Activated T-cell treated with anti-CD3 and anti-CD28 coated beads, Interleukin-2, amount 50 U/mL, for 1 hour (primary cell): ENCODE measurements at regions not wholly inside any gene's neighbourhood (a gene's known extent, or its start where the extent isn't known, plus 50 kb on each side); places are given as distances from the start of the nearest gene placed in this dataset.

Experiments
- DNase-seq: peaks from one replicate; pipeline ENCODE4 v3.0.0-alpha.2; 2020

DNA sequence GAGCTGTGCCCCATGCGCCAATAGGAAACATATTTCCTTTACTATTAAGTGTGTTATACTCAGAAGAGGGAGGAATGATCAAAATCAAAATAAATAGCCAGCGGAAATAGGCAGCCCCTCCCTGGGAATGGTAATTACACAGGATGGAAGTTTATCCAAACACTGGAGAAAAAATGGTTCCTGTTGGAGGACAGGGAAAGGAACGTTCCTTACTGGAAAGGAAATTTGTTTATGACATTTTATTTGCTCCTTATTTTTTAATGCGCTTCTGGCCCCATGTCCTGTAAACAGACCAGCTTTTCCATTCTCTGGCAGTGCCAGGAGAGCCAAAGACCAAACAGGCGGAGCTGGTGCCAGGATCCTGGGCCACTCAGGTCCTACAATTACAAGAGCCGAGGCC, 273.7 kb downstream of the SOX9 start:
- DNase-seq, result no peak

DNA sequence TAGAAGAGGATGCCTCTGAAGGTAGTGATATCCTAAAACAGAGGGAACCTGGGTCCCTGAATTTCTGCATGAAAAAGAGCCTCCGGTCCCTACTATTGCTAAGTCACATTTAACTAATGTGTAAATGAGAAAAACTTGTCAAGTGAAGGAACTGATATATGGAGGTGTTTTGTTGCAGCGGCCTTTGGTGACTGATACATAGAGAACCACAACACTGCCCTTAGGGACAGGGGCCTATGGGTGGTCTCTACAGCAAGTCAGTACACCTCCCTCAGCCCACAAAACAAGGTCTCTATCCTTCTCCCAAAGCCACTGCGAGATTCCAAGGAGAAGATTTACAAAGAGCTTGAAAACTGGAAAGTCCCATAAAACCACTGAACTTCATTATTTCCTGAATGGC, 275.3 kb downstream of the SOX9 start:
- no peak for DNase-seq

DNA sequence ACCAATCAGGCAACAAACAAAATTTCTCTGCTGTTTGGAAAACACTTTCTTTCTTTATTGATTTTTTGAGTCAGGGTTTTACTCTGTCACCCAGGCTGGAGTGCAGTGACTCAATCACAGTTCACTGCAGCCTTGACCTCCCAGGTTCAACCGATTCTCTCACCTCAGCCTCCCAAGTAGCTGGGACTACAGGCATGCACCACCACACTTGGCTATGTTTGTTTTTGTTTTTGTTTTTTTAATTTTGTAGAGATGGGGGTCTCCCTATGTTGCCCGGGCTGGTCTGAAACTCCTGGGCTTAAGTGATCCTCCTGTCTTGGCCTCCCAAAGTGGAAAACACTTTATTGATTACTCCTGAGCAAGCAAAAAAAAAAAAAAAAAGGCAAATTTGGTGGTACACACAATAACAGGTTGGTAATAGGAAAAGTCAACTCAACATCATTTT, 276.4 kb downstream of the SOX9 start:
- DNase-seq, result no peak

DNA sequence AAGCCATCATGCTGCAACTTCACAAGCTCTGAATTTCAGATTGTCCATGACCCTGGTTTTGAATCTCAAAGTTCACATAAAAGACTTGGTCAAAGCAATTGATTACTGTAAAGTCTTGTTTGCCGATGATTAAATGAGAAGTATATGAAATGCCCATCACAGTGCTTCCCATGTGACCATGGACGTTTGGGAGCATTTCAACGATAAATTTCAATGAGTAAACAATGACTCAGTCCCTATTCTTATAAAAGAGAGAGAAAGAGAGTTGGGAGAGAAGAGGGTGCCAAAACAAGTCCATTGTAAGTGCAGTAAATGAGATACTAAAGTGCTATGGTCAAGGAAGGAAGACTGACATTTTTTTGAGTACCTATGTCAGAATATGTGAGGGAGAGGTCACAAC, 276.9 kb downstream of the SOX9 start:
- DNase-seq, result no peak

DNA sequence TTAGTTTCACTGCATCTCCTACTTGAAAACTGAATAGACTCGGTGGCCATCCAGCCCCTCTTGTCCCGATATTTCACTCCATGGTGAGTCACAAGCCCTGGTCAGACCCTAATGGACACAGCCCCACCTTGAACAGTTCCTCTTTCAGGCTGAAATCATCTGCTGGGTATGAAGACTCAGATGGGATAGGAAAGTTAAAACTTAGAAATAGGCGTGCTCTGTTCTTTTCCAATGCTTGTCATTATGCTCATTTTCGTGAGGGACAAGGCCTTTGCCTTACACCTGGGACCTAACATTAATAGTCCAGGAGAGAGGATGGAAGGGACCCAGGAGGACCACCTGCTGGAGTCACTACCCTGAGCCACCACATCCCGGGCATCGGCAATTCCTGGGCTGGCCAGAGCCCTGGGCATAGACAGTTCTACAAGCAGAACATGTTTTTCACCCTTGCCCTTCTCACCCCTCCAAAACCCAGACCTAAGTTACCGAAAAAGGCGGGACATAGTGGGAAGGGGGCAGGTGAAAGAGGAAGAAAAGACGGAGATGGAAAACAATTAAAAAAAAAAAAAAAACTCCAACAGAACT, 278.3 kb downstream of the SOX9 start:
- DNase-seq, result no peak

DNA sequence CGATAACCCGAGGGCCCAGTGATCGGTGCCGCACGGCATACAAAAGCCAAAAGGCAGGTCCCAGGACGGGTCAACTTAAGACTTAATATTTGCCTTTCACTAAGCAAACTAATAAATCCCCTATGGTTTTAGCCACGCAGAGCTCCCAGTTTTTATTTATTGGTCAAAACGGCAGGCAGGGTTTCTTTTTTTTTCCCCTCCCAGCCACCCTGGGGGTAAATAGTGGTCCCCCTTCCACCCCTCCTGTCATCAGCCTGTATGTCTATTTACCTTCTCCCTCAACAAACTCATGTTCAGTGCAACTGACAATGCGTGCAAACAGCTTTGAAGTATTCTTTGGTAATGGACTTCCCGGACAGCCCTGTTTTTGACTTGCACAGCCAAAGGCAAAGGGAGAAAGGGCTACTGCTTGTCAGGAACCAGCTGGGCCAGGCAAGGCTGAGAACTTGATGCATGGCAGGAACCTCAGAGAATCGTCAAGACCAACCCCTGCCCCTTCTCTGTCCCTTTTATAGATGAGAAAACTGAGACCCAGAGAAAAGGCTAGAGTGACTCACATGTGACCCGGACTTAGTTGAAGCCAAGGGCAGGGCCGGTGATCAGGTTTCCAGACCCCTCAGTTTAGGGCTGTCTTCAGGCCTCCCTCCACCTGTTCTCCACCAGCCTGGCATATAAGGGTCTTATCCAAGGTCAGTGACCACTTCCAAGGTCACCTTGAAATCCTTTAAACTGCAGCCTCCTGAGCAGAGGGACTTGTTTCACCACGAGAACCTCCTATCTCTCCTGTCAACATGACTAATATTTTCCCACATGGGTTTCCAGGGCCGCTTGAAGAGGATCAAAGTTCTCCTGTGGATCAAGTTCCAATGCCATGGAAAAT, 279.0 kb downstream of the SOX9 start:
- no peak for DNase-seq

DNA sequence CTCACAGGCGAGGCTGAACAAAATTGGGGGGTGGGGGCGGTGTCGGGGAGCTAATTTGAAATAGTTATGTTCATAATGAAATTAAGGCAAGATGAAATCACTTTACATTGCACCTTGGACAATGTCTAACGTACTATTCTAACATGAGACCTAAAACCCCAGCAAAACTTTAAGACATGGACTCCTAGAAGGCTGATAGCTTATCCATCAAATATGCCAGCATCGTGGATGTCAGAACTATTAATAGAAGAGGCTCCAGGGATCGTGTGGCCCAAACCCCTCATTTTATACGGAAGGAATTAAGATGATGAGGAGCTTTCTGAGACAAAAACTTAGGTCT, 279.6 kb downstream of the SOX9 start:
- DNase-seq, result no peak

DNA sequence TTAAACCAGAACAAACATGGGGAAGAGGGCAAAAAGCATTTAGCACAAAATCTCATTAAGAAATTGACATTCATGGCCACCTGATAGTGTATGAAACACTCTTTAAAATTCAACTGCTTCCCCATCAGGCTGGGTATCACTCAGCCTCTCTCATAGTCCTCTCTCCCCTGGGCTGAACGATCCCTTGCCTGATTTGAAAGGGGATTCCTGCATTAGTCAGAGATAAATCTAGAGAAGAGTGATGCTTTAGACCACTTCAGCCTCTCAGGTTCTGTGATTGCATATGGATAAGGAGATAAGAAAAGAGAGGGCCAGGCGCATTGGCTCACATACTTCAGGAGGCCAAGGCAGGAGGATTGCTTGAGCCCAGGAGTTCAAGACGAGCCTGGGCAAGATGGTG, 280.0 kb downstream of the SOX9 start:
- no peak for DNase-seq

DNA sequence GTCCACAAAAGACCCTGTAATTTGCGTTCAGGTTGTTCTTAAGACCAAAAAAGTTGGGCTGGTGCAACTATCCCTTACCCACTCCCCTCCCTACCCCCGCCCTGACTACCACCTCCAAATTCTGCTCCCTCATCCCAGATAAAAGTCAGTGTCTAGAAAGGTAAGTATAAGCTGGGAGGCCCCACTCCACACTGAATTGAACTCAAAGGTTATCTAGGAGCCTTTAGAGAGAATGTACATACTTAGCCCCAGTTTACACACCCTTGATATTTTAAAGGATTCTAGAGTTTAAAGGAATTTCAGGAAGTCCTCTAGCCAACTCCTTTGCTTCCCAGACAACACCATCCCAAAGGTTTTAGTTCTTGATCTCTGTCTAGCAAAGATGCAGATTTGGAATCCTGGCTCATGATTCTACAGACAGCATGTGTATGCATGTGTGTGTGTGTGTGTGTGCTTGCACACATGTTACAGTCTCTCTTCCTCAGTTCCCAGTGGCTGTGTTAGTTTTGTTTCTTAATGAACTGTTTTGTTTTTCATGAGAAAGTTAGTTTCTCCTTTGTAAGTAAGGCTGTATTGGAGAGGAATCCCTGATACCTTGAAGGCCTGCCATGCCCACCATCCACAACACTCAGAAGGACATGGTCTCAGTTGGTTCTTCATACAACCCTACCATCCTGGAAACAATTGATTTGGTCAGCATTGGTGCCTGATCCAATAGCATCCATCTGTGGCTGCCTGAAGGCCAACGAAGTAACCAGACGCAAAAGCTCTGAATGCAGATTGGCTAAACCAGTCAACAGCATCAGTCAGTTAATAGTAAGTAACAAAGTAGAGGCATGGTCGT, 281.3 kb downstream of the SOX9 start:
- no peak for DNase-seq

DNA sequence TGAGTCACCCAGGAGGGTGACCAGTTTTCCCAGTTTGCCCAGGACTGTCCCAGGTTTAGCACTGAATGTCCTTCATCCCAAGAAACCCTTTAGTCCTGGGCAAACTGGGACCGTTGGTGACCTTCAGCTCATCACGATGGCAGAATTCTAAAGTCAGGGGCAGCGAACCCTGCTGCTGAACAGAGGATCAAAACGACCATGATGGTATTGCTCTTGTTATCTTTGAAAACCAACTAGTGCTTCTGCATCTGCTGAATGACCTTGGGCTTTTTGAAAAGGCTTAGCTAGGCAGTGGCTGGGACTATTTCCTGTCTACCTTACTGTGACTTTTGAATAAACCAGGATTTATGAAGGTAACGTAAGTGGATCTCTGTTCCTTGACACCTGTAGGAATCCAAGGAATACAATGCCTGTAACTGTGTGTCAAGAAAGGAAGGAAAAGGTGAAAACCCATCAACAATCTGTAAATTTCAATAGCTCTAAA, 281.9 kb downstream of the SOX9 start:
- no peak for DNase-seq

DNA sequence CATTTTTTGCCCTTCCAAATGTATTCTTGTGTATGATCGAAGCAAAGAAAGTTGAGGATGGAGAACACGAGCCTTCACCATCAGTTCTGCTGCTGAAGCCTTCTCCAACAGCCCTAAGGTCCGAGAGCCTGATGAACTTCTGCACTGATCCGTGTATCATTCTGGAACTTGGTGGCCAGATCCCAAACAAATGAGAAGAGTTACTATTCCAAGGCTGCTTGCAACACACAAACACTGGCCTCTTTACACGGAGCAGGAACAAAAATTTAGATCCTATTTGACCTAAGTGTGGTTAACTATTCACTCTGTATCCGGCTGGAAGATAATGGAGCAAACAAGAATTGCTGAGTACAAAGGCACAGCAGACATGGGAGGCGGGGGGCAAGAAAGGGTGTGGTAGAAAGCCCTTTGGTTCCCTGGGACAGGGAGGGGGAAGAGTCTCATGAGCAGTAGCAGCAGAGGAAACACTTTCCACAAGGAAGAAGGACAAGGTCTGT, 282.9 kb downstream of the SOX9 start:
- DNase-seq, result no peak

DNA sequence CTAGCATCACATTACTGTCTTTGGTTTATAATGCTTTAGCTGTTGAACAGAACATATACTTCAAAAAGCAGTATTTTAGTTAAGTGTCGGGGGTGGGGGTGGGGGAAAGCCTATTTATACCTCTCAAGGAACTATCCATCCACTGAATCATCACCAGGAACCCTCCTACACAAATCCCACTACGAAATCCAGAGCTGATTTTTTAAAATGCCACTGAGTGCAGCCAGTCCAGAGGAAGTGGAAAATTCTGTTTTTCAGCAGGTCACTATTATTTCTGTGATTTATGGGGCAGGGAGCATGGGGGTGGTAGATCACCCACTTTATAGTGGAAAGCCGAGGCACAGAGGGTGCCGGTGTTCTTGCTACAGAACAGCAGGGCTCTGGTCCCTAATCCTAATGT, 284.1 kb downstream of the SOX9 start:
- no peak for DNase-seq

DNA sequence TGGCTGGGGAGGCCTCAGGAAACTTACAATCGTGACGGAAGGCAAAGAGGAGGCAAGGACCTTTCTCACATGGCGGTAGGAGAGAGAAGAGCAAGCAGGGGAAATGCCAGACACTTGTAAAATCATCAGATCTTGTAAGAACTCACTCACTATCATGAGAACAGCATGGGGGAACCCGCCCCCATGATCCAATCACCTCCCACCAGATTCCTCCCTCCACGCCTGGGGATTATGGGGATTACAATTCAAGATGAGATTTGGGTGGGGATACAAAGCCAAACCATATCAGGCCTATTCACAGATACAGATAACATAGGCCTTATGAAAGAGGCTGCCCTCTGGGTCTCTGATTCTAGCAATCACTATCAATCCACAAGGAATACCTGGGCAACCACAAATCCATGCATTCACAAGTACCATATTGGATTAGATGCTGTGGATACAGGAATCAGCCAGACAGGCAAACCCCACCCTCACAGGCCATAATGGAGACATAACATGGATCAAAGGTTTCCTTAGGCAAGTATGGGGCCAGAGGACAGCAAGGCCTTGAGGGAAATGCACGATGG, 284.9 kb downstream of the SOX9 start:
- no peak for DNase-seq

DNA sequence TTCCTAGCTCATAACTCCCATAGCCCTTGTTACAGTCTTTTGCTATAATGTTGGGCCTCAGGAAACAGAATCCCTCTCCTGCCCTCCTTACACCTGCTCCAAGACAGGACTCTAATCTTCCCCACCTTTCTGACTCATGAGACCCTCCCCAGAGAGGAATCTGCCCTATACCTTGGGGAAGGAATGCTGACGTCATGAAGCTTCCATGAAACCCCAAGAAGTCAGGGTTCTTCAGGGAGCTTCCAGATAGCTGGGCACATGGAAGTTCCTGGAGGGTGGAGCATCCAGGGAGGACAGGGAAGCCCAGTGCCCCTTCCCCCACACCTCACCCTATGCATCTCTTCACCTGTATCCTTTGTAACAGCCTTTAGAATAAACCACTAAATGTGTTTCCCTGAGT, 285.7 kb downstream of the SOX9 start:
- no peak for DNase-seq

DNA sequence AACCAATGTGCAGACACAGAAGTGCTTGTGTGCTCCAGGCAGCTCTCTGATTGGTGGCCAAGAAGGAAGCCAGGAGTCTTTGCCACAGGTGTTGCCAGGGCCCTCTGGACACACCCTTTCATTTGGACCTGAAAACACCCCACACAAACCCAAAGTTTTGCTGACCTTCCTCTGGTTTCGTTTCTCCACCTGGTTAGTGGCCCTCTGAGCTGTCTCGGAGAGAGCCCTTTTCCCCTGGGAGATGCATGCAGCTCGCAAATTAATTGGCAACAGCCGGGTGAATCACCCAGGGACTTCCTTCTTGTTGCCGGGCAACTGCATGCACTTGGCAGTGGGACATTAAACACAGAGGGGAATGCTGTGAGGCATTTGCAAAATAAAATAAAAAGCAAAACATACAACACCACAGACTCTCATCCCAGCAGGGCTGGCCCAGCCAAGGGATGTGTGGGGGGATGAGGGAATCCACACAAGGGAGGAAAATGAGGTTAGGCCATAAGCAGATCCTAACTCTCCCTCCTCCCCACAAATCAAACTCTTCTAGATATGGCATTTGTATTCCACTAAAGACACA, 286.6 kb downstream of the SOX9 start:
- DNase-seq, result no peak

DNA sequence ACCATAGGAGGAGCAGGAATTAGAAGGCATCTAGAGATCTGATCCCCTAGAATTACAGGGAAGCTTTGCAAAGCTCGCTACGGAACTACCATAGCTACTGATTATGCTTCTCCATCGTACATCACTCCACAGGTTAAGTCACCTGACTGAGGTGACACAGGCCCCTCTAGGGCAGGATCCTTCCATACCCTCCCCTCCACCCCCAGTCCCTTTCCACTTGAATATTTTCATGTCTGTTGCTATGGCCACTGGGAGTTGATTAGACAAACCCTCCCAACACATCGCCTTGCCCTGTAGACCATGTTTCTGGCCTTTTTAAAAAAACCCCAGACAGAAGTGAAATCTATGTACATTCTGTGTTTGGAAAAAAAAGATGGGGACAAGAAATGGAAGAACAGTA, 287.1 kb downstream of the SOX9 start:
- no peak for DNase-seq

DNA sequence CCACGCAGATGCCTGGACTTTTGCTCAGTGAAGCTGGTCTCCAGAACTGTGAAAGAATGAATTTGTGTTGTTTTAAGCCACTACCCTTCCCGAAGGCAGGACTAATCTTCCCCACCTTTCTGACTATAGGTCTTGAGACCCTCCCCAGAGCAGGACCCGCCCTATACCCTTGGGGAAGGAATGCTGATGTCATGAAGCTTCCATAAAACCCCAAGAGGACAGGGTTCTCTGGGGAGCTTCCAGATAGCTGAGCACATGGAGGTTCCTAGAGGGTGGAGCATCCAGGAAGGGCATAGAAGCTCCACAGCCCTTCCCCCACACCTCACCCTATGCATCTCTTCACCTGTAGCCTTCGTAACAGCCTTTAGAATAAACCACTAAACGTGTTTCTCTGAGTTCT, 287.8 kb downstream of the SOX9 start:
- no peak for DNase-seq

DNA sequence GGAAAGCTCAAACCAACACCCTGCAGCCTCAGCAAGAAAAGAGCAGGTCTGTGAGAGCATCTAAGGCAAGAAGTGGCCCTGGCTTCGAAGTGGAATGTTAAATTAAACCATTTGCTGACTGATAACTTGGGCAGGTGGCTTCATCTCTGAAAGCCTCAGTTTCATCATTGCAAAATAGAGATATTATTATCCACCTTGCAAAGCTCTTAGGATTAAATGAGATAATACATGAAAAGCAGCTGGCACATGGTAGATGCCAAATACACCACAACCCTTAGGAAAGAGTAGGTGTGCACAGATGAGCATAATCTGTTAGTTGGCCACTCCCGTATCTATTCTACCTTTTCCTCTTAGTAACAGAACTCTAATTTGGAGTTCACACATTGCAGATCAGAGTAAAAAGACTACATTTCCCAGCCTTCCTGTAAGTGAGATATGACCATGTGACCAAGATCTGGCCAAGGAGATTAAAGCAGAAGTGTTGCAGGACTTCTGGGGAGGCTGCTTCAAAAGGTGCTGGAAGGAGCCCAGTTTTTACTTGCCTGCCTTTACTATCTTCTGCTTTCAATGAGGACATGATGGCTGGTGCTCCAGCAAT, 288.7 kb downstream of the SOX9 start:
- DNase-seq, result no peak

DNA sequence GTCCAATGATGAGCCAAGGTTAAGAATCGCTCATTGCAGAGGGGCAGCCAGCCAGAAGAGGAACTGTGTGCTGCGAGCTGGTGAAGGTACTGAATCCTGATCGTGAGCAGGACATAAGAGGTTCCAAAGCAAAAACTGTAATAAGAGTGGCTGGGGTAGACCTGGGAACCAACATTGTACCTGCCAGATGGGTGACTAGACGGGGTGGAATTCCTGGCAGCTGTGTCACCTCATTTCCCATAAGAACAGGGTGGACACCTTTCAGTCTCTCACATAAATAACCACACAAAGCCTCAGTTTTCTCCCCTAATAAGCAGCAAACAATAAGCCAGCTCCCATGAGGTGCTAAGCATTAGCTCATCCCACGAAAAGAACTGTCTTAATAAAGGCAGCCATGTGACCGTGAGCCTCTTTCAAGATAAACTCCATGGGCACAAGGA, 290.3 kb downstream of the SOX9 start:
- DNase-seq, result no peak

DNA sequence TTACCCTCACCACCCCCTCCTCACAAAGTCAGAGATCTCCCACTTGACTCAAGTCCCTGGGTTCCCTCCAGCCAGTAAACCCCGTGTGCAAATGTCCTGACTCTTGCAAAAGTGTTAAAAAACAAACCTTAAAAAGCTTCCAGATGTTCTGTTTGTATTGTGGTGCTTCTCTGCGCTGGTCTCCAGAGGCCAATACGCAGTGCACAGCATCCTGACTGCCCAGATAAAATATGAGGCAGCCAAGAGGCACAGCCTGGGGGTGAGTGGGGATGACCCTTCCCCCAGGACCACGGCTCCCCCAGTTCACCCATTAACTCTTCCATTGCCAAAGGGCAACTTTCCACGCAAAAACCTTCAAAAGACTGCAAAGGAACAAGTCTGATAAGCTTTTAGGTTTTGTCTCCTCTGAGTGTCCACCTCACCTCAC, 291.8 kb downstream of the SOX9 start:
- no peak for DNase-seq

DNA sequence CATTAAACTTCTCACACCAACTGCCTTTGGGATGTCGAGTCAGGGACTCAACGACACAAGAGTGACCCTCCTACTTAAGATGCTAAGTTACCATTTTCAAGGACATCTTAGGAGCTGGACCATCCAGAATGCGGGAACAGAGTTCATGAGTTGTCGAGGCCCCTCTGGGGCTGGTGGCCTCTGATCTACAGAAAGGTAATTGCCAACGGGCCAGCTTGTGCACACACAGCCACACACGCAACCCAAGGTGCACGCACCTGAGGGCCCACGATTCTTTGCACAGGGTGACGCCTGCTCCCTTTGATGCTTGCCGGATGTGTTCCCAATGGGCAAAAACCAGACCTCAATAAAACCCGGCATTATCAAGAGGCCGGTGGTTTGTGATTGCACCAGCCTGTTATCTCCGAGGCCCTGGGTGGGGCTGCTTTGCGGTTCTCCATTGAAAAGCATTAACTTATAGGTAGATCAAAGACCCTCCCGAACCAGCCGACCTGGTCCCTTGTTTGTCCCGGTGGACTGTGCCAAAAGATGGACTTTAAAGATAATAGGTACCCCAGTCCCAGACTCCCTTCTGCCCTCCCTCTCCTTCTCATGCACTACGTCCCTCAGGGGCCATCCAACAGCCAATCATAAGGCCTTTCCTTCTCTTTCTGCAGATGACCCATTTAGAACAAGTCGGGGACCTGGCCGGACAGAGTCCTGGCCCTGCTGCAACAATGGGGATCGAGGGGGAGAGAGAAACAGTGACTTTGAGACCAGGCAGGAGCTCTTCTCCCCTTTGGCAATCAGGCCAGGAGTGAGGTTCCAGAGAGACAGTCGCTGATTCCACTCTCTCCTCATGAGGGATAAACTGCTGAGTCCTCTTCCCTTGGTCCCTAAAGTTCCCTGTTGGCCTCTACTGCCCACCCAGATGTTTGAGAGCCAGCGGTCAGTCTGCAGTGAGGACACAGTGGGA, 292.5 kb downstream of the SOX9 start:
- DNase-seq, result no peak
